Liver (tissue), 8 donors: ENCODE measurements at regions not wholly inside any gene's neighbourhood (a gene's known extent, or its start where the extent isn't known, plus 50 kb on each side); places are given as distances from the start of the nearest gene placed in this dataset.

Source experiments
- DNase-seq: peaks from one replicate; pipeline ENCODE4 v3.0.0-alpha.2; 2017; ENCODE audit warnings: low spot score
- H3K27ac ChIP-seq, 2 donors: one replicate each; pipeline ENCODE4 v1.7.0; 2013; ENCODE audit warnings: inconsistent platforms in 2 of 2, low read length in 2 of 2, control low read depth in 1 of 2, low read depth in 1 of 2, mild to moderate bottlenecking in 1 of 2
- H3K27me3 ChIP-seq, 4 donors: one replicate each; pipeline versions ENCODE4 v1.6.1 to v1.7.0; 2013; ENCODE audit warnings: low read length in 3 of 4, inconsistent platforms in 1 of 4, mild to moderate bottlenecking in 1 of 4, moderate library complexity in 1 of 4; ENCODE audit not compliant: control insufficient read depth in 4 of 4, insufficient read depth in 4 of 4
- H3K36me3 ChIP-seq, 4 donors: one replicate each; pipeline versions ENCODE4 v1.6.1 to v1.7.0; 2013; ENCODE audit warnings: low read length in 3 of 4, mild to moderate bottlenecking in 3 of 4, low read depth in 1 of 4, moderate library complexity in 1 of 4; ENCODE audit not compliant: control insufficient read depth in 4 of 4, insufficient read depth in 3 of 4
- H3K4me1 ChIP-seq, 4 donors: one replicate each; pipeline versions ENCODE4 v1.6.1 to v1.7.0; 2013; ENCODE audit warnings: low read length in 3 of 4, mild to moderate bottlenecking in 3 of 4, moderate library complexity in 1 of 4; ENCODE audit not compliant: control insufficient read depth in 4 of 4, insufficient read depth in 4 of 4
- H3K4me3 ChIP-seq, 3 donors: one replicate each; pipeline versions ENCODE4 v1.6.1 to v1.7.0; 2013; ENCODE audit warnings: low read length in 3 of 3, control low read depth in 1 of 3, low read depth in 1 of 3, mild to moderate bottlenecking in 1 of 3
- H3K9ac ChIP-seq, 2 donors: one replicate each; pipeline ENCODE4 v1.7.0; 2013; ENCODE audit warnings: low read length in 2 of 2, mild to moderate bottlenecking in 2 of 2, moderate library complexity in 2 of 2, control low read depth in 1 of 2, low read depth in 1 of 2
- H3K9me3 ChIP-seq, 4 donors: one replicate each; pipeline versions ENCODE4 v1.6.1 to v1.7.0; 2013; ENCODE audit warnings: low read length in 3 of 4; ENCODE audit not compliant: control insufficient read depth in 4 of 4
- EGR1 ChIP-seq, 2 donors: IDR thresholded peaks; 2 replicates each; pipeline ENCODE4 v1.6.1; 2016 to 2018; ENCODE audit warnings: antibody characterized with exemption in 2 of 2, low read depth in 2 of 2
- FOXA1 ChIP-seq: IDR thresholded peaks from 2 replicates; pipeline ENCODE4 v1.6.1; 2016; ENCODE audit warnings: antibody characterized with exemption
- HNF4G ChIP-seq: IDR thresholded peaks from 2 replicates; pipeline ENCODE4 v1.6.1; 2016; ENCODE audit warnings: antibody characterized with exemption
- RXRA ChIP-seq, 2 donors: IDR thresholded peaks; 2 replicates each; pipeline ENCODE4 v1.6.1; 2017 to 2018; ENCODE audit warnings: antibody characterized with exemption in 2 of 2, mild to moderate bottlenecking in 1 of 2
- SP1 ChIP-seq: IDR thresholded peaks from 2 replicates; pipeline ENCODE4 v1.6.1; 2018; ENCODE audit warnings: antibody characterized with exemption, mild to moderate bottlenecking
- TAF1 ChIP-seq: conservative IDR thresholded peaks from 2 replicates; pipeline ENCODE4 v1.6.1; 2016; ENCODE audit warnings: antibody characterized with exemption, mild to moderate bottlenecking
- YY1 ChIP-seq: IDR thresholded peaks from 2 replicates; pipeline ENCODE4 v1.6.1; 2016; ENCODE audit warnings: antibody characterized with exemption, mild to moderate bottlenecking
- WGBS: extraction: QIAGEN DNeasy Blood & Tissue Kit; methylation state at CpG from one replicate; pipeline ENCODE4 v1.1.7; 2013; 5-methylcytosine and 5-hydroxymethylcytosine counted together
- TF ChIP-seq, protein P1 (sequence below): fragments of 150-350 bp; IDR thresholded peaks from 2 replicates; pipeline ENCODE4 v1.5.1; 2017; ENCODE audit warnings: improper control_type of control experiment, low read depth, low read length; ENCODE audit not compliant: missing input control
- TF ChIP-seq, protein P2 (sequence below): IDR thresholded peaks from 2 replicates; pipeline ENCODE4 v1.6.1; 2016; ENCODE audit warnings: antibody characterized with exemption
- TF ChIP-seq, protein P3 (sequence below): IDR thresholded peaks from 2 replicates; pipeline ENCODE4 v1.6.1; 2016; ENCODE audit warnings: antibody characterized with exemption
- donor health status: healthy.
- donor health status: healthy.
- donor health status: healthy.
- donor health status: healthy.
- donor health status: healthy.

DNA sequence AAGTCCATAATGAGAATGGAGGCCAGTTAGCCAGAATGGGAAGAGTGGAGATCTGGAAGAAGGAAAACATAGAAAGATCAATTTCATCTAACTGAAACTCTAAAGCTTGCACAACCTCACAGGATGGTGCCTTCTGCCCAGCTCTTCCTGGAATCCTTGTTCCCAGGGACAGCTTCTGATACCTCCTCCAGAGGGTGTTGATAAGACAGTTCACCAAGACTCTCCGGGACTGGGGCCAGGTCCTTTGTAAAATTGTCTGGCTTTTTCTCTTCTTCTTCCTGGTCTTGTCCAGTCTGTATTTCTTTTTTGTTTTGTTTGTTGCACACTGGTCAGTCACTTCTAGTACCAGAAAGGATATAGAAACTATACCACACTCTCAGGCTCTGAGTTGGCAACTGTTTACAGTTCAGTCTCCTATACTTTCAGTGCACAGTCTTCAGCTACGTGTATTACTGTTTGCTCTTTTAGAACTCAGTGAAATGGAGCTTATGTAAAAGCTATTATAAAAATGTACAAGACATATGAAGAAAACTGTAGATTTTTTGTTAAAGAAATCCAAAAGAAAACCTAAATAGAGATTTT is 142.8 kb upstream of the RPL34 start:
- Histone ChIP-seq H3K9me3 (peaks cover 0 to 3% (median 0%) of the 10 kb centered on the region in 4 donors), H3K36me3 (no peaks in the 10 kb centered on the region), H3K9ac (no peak overlapping the region), H3K4me3 (no peak overlapping the region), H3K4me1 (no peaks in the 10 kb centered on the region), H3K27ac (no peak overlapping the region), H3K27me3 (peaks cover 0 to 2% (median 0%) of the 10 kb centered on the region in 4 donors)
- no peak for TF ChIP-seq EGR1 (IDR thresholded peaks at IDR 0.05; ENCODE audit: low read depth in 2 of 2)
- DNase-seq, result no peak
- WGBS, result 64% methylated on average over 2 of the region's 2 CpGs

DNA sequence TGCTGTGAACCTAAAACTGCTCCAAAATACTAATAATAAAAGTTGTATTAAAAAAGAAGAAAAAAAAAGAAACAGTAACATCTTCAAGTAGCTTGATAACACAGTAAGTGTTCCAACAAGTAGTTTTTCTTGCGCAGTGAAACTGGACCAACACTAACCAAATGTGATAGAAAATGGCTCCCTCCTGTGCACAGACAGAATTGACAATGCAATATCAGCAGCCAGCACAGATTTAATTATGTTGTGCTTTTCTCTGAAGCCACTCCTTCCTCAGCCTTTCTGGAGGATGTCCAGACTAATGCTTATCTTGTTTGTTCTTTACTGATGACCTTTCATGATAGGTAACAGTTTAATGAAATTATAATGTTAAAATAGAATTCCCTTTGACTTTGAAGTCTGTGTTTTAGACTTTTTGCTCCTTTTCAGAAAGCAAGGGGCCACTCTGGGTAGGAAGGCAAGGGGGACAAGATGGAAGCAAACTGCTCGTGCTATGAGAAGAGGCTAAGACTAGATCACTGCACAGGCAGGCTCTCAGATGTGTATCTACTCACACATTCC is 147.1 kb upstream of the RPL34 start:
- Histone ChIP-seq H3K9me3 (peaks cover 0 to 3% (median 0%) of the 10 kb centered on the region in 4 donors), H3K36me3 (no peaks in the 10 kb centered on the region), H3K27ac (no peak overlapping the region), H3K4me1 (no peaks in the 10 kb centered on the region), H3K9ac (no peak overlapping the region), H3K4me3 (no peak overlapping the region), H3K27me3 (no peaks in the 10 kb centered on the region)
- TF ChIP-seq YY1 (no peak), TAF1 (no peak), HNF4G (no peak)
- no peak for DNase-seq
- WGBS, result 61% methylated on average over 2 of the region's 2 CpGs

DNA sequence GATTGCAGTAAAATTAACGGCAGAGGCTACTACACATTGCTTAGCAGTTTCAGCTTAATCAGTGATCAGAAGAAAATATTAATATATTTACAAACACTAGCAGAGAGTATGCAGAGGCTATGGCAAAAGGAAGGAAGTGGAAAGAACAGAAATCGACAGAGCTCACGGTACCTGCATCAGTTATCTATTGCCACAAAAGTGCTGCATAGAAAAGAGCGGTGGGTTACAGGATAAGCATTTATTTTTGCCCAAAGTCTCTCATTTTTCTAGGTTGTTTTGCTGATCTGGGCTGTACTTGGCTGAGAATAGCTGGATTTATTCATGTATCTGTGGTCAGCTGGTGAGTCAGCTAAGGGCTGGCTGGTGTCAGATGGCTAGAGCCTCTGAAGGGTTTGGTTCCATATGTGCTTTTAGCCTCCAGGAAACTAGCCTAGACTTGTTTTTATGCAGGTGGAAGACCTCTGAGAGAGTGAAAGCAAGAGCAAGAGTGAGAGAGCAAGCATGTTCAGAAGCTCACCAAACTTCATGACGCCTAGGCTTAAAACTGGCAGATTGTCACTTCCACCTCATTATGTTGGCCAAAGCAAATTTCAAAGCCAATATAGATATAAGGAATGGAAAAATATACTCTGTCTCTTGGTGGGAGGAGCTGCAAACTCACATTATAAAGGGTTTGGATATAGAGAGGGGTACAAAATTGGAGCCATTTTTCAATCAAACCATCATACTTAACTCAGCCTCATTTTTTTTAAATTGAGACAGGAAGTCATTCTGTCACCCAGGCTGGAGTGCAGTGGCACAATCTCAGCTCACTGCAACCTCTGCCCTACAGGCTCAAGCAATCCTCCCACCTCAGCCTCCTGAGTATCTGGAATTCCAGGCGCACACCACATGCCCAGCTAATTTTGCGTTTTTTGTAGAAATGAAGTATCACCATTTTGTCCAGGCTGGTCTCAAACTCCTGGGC is 153.2 kb upstream of the RPL34 start:
- 77% methylated on average over 7 of the region's 7 CpGs for whole genome bisulfite sequencing
- no peaks in the 10 kb centered on the region for H3K4me1 ChIP-seq
- DNase-seq, result no peak
- H3K9ac ChIP-seq, result no peak overlapping the region
- H3K36me3 ChIP-seq, result no peaks in the 10 kb centered on the region
- H3K4me3 ChIP-seq, result no peak overlapping the region
- H3K27me3 ChIP-seq, result peaks cover 0 to 3% (median 0%) of the 10 kb centered on the region in 4 donors
- H3K9me3 ChIP-seq, result no peaks in the 10 kb centered on the region
- TF ChIP-seq, protein P1, sequence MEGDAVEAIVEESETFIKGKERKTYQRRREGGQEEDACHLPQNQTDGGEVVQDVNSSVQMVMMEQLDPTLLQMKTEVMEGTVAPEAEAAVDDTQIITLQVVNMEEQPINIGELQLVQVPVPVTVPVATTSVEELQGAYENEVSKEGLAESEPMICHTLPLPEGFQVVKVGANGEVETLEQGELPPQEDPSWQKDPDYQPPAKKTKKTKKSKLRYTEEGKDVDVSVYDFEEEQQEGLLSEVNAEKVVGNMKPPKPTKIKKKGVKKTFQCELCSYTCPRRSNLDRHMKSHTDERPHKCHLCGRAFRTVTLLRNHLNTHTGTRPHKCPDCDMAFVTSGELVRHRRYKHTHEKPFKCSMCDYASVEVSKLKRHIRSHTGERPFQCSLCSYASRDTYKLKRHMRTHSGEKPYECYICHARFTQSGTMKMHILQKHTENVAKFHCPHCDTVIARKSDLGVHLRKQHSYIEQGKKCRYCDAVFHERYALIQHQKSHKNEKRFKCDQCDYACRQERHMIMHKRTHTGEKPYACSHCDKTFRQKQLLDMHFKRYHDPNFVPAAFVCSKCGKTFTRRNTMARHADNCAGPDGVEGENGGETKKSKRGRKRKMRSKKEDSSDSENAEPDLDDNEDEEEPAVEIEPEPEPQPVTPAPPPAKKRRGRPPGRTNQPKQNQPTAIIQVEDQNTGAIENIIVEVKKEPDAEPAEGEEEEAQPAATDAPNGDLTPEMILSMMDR, result no peak
- TF ChIP-seq FOXA1 (no peak), RXRA (IDR thresholded peaks at IDR 0.05) (no peak), SP1 (no peak)
- TF ChIP-seq, protein P2, sequence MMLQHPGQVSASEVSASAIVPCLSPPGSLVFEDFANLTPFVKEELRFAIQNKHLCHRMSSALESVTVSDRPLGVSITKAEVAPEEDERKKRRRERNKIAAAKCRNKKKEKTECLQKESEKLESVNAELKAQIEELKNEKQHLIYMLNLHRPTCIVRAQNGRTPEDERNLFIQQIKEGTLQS, result no peak
- TF ChIP-seq, protein P3, sequence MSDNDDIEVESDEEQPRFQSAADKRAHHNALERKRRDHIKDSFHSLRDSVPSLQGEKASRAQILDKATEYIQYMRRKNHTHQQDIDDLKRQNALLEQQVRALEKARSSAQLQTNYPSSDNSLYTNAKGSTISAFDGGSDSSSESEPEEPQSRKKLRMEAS, result no peak
- H3K27ac ChIP-seq, result no peak overlapping the region
